ENCODE measurements at regions not wholly inside any gene's neighbourhood (a gene's known extent, or its start where the extent isn't known, plus 50 kb on each side); places are given as distances from the start of the nearest gene placed in this dataset.

GRCh38 chr2:204037286-204037685, 100.7 kb downstream of the ICOS start:
- TF ChIP-seq CTCF (IDR thresholded peaks at IDR 0.05), result no peak
- TF ChIP-seq EZH2 (IDR thresholded peaks at IDR 0.05; ENCODE audit: borderline replicate concordance, insufficient read depth, low read depth, low read length, poor library complexity, severe bottlenecking), result no peak
